PC-9 (cell line): ENCODE measurements at regions not wholly inside any gene's neighbourhood (a gene's known extent, or its start where the extent isn't known, plus 50 kb on each side); places are given as distances from the start of the nearest gene placed in this dataset.
"Not testable (repeated sequence)": the region's sequence is repeated elsewhere in the genome, so short reads cannot be mapped to it uniquely, and the experiment has no call there.

Experiments used
- BruUV-seq: library from RNA; stranded (reverse); fragments of 400-500 nt; replicated peaks from 2 replicates; lab custom pipeline; 2021; lab: Mats Ljungman, UMichigan
- CTCF ChIA-PET: fragments of 300-600 bp; sonication (Branson Sonifier 250); formaldehyde crosslinking; loops from one replicate; lab custom pipeline; 2022; ENCODE audit warnings: antibody characterized with exemption; lab: Charles Lee
- POLR2A ChIA-PET: fragments of 300-600 bp; sonication (Branson Sonifier 250); formaldehyde crosslinking; loops from one replicate; lab custom pipeline; 2022; ENCODE audit warnings: antibody characterized with exemption; ENCODE audit not compliant: unreplicated experiment; lab: Charles Lee
- DNase-seq, 2 experiments: peaks; one replicate each; pipeline versions ENCODE4 v3.0.0 to v3.0.0-alpha.2; 2015 to 2022; ENCODE audit warnings: mixed read lengths in 1 of 2
- H2AFZ ChIP-seq: fragments of 200-600 bp; sonication (generic); 2 replicates; pipeline ENCODE4 v1.8.1; 2017; ENCODE audit warnings: antibody characterized with exemption
- H3F3A ChIP-seq: fragments of 200-600 bp; sonication (generic); 2 replicates; pipeline ENCODE4 v1.8.1; 2017; ENCODE audit warnings: antibody characterized with exemption, mild to moderate bottlenecking, low read depth; ENCODE audit not compliant: insufficient read depth
- H3K27ac ChIP-seq: fragments of 200-600 bp; sonication (generic); 2 replicates; pipeline ENCODE4 v1.6.1; 2016; ENCODE audit warnings: mixed run types
- H3K27me3 ChIP-seq: fragments of 200-600 bp; sonication (generic); 2 replicates; pipeline ENCODE4 v1.6.1; 2016; ENCODE audit warnings: low read depth, mixed run types; ENCODE audit not compliant: insufficient read depth
- H3K36me3 ChIP-seq: fragments of 200-600 bp; sonication (generic); 2 replicates; pipeline ENCODE4 v1.6.1; 2016; ENCODE audit warnings: low read depth, mixed run types
- H3K4me1 ChIP-seq: fragments of 200-600 bp; sonication (generic); replicated peaks from 2 replicates; pipeline ENCODE4 v1.6.1; 2016; ENCODE audit warnings: mixed run types; ENCODE audit not compliant: insufficient read depth
- H3K4me2 ChIP-seq: fragments of 200-600 bp; sonication (generic); 2 replicates; pipeline ENCODE4 v1.6.1; 2017; ENCODE audit warnings: mixed run types
- H3K4me3 ChIP-seq: fragments of 200-600 bp; sonication (generic); 2 replicates; pipeline ENCODE4 v1.6.1; 2016; ENCODE audit warnings: mixed run types
- H3K79me2 ChIP-seq: fragments of 200-600 bp; sonication (generic); 2 replicates; pipeline ENCODE4 v1.6.1; 2017; ENCODE audit warnings: low read depth, mixed run types
- H3K9me2 ChIP-seq: fragments of 200-600 bp; sonication (generic); 2 replicates; pipeline ENCODE4 v1.8.1; 2017; ENCODE audit warnings: mild to moderate bottlenecking; ENCODE audit not compliant: insufficient read depth
- H3K9me3 ChIP-seq: fragments of 200-600 bp; sonication (generic); 2 replicates; pipeline ENCODE4 v1.8.1; 2016; ENCODE audit warnings: low read depth; ENCODE audit not compliant: insufficient read depth
- H4K20me1 ChIP-seq: fragments of 200-600 bp; sonication (generic); 2 replicates; pipeline ENCODE4 v1.8.1; 2017; ENCODE audit not compliant: insufficient read depth
- CTCF ChIP-seq: fragments of 200-600 bp; sonication (generic); conservative IDR thresholded peaks from 2 replicates; pipeline ENCODE4 v1.6.1; 2017; ENCODE audit warnings: mixed run types, antibody characterized with exemption, mild to moderate bottlenecking, moderate library complexity
- EZH2 ChIP-seq: fragments of 200-600 bp; sonication (generic); IDR thresholded peaks from 2 replicates; pipeline ENCODE4 v1.8.0; 2017; ENCODE audit warnings: antibody characterized with exemption, low read depth
- intact Hi-C: fragments of 100-400 bp; cut with micrococcal nuclease; formaldehyde crosslinking; loops from one replicate; pipeline ENCODE4 v1.10.0; 2022; ENCODE audit not compliant: unreplicated experiment

DNA sequence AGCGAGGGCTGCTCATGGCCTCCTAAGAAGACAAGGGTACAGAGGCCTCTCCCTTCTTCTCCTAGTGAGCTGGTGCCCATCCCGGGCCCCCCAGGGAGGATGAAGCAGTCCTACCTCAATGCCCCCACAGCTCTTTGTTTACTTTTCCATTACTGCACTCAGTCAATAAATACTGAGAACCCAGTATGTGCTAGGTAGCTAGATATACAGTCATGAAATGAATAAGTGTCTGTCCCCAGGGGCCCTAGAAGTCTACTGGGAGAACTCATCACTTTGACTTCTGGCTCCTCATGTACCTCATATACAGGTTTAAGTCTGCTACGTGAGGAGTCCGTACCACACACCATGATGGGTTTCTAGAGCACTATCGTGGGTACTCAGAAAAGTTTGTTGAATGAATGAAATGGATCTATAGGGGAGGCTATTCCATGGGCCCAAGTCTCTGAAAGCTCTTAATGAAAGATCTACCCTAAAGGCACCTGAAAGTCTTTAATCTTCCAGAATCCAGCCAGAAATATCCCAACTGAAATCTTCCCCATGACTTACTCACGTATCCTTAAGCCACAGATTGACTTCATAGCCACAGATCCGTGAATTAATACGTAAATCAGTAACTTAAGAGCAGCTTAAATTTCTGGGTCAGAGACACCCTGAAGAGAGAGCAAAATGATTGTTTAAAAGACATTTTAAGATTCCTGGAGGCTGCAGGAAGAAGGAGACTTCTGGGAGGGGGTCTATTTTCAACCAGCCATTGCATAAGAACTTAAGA is 51.6 kb upstream of the POMP start:
- H2AFZ ChIP-seq = no peak overlapping the region
- no TSS peak for BruUV-seq
- CTCF ChIA-PET = no interaction called here
- H3K9me2 ChIP-seq = no peaks in the 10 kb centered on the region; the same call in 1 of the 2 replicates
- H3K27ac ChIP-seq = no peak overlapping the region
- no peaks in the 10 kb centered on the region for H4K20me1 ChIP-seq
- DNase-seq = no peak
- POLR2A ChIA-PET = no interaction called here
- H3K9me3 ChIP-seq = no peaks in the 10 kb centered on the region
- H3K4me3 ChIP-seq = no peak overlapping the region
- no peaks in the 10 kb centered on the region for H3K36me3 ChIP-seq
- intact Hi-C loops = no loop called here
- H3K4me2 ChIP-seq = no peak overlapping the region
- H3K79me2 ChIP-seq = no peaks in the 10 kb centered on the region
- no peaks in the 10 kb centered on the region for H3K4me1 ChIP-seq
- TF ChIP-seq EZH2 (no peak), CTCF (no peak)
- H3F3A ChIP-seq = no peaks in the 10 kb centered on the region
- H3K27me3 ChIP-seq = peaks cover 41% of the 10 kb centered on the region

- Histone ChIP-seq H3F3A (no peaks in the 10 kb centered on the region), H2AFZ (no peak overlapping the region), H4K20me1 (no peaks in the 10 kb centered on the region), H3K4me2 (no peak overlapping the region), H3K9me2 (no peaks in the 10 kb centered on the region; the same call in 1 of the 2 replicates), H3K36me3 (no peaks in the 10 kb centered on the region), H3K27me3 (peaks cover 41% of the 10 kb centered on the region), H3K79me2 (no peaks in the 10 kb centered on the region), H3K9me3 (no peaks in the 10 kb centered on the region), H3K27ac (no peak overlapping the region), H3K4me3 (no peak overlapping the region), H3K4me1 (no peaks in the 10 kb centered on the region)
- no peak for DNase-seq
- no TSS peak for BruUV-seq
- TF ChIP-seq EZH2 (no peak), CTCF (no peak)
- ChIA-PET CTCF (no interaction called here), POLR2A (no interaction called here)
- intact Hi-C loops = no loop called here
Observed at GRCh38 chr13:28606466-28606865, 52.5 kb upstream of the POMP start.

DNA sequence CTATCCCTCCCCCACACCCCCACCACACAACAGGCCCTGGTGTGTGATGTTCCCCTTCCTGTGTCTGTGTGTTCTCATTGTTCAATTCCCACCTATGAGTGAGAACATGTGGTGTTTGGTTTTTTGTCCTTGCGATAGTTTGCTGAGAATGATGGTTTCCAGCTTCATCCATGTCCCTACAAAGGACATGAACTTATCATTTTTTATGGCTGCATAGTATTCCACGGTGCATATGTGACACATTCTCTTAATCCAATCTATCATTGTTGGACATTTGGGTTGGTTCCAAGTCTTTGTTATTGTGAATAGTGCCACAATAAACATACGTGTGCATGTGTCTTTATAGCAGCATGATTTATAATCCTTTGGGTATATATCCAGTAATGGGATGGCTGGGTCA is 53.8 kb upstream of the POMP start:
- H3K79me2 ChIP-seq, H4K20me1 ChIP-seq, H3K4me3 ChIP-seq, POLR2A ChIA-PET, H3F3A ChIP-seq, BruUV-seq, H3K9me3 ChIP-seq, CTCF ChIA-PET, H3K4me2 ChIP-seq, H3K4me1 ChIP-seq, H3K36me3 ChIP-seq, H2AFZ ChIP-seq, intact Hi-C loops, H3K9me2 ChIP-seq, DNase-seq, H3K27ac ChIP-seq: not testable (repeated sequence)
- H3K27me3 ChIP-seq = peaks cover 50% of the 10 kb centered on the region
